Adipocyte (in vitro differentiated cells): ENCODE measurements at regions not wholly inside any gene's neighbourhood (a gene's known extent, or its start where the extent isn't known, plus 50 kb on each side); places are given as distances from the start of the nearest gene placed in this dataset.

Source experiments
- DNase-seq: peaks from one replicate; pipeline ENCODE4 v3.0.0-alpha.2; 2015; ENCODE audit warnings: low read depth
- H3K27me3 ChIP-seq: replicated peaks from 2 replicates; pipeline ENCODE4 v1.7.0; 2013; ENCODE audit warnings: mild to moderate bottlenecking, low read length, moderate library complexity; ENCODE audit not compliant: control insufficient read depth, insufficient read depth
- H3K36me3 ChIP-seq: 2 replicates; pipeline ENCODE4 v1.7.0; 2013; ENCODE audit warnings: low read length, mild to moderate bottlenecking, moderate library complexity; ENCODE audit not compliant: control insufficient read depth, insufficient read depth, severe bottlenecking
- H3K4me1 ChIP-seq: 2 replicates; pipeline ENCODE4 v1.7.0; 2013; ENCODE audit warnings: mild to moderate bottlenecking, low read length, moderate library complexity; ENCODE audit not compliant: control insufficient read depth, insufficient read depth
- H3K4me3 ChIP-seq: 2 replicates; pipeline ENCODE4 v1.7.0; 2013; ENCODE audit warnings: mild to moderate bottlenecking, low read length, moderate library complexity
- H3K9ac ChIP-seq: 2 replicates; pipeline ENCODE4 v1.7.0; 2013; ENCODE audit warnings: mild to moderate bottlenecking, low read length, moderate library complexity
- H3K9me3 ChIP-seq: 2 replicates; pipeline ENCODE4 v1.7.0; 2013; ENCODE audit warnings: mild to moderate bottlenecking, low read length, moderate library complexity; ENCODE audit not compliant: control insufficient read depth

GRCh38 chr12:111066744-111067437 is 146.5 kb upstream of the MYL2 start:
- Histone ChIP-seq H3K9me3 (no peaks in the 10 kb centered on the region), H3K4me3 (no peak overlapping the region), H3K27me3 (peaks cover 23% of the 10 kb centered on the region), H3K9ac (no peak overlapping the region), H3K36me3 (no peaks in the 10 kb centered on the region), H3K4me1 (no peaks in the 10 kb centered on the region)
- no peak for DNase-seq

DNA sequence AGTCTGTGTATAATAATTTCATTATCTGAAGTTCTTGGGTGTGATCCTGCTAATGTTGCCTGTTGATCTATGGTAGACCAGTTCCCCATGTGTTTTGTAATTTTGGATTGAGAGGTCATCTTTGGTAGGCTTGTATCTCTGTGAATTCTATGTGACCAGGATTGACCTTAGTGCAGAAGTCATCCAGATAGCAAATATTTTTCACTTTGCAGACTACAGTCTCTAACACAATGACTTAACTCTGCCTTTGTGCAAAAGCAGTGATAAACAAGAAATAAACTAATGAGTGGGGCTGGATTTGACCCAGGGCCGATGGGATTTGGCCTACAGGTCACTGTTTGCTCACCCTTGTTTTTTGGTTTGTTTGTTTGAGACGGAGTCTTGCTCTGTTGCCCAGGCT is 144.6 kb upstream of the MYL2 start:
- Histone ChIP-seq H3K4me3 (no peak overlapping the region), H3K9me3 (no peaks in the 10 kb centered on the region), H3K27me3 (peaks cover 28% of the 10 kb centered on the region), H3K9ac (no peak overlapping the region), H3K4me1 (no peaks in the 10 kb centered on the region), H3K36me3 (no peaks in the 10 kb centered on the region)
- DNase-seq: no peak

GRCh38 chr12:111064154-111064553 is 143.8 kb upstream of the MYL2 start:
- Histone ChIP-seq H3K9me3 (no peaks in the 10 kb centered on the region), H3K4me1 (no peaks in the 10 kb centered on the region), H3K36me3 (no peaks in the 10 kb centered on the region), H3K9ac (no peak overlapping the region), H3K27me3 (peaks cover 21% of the 10 kb centered on the region), H3K4me3 (no peak overlapping the region)
- DNase-seq: no peak

DNA sequence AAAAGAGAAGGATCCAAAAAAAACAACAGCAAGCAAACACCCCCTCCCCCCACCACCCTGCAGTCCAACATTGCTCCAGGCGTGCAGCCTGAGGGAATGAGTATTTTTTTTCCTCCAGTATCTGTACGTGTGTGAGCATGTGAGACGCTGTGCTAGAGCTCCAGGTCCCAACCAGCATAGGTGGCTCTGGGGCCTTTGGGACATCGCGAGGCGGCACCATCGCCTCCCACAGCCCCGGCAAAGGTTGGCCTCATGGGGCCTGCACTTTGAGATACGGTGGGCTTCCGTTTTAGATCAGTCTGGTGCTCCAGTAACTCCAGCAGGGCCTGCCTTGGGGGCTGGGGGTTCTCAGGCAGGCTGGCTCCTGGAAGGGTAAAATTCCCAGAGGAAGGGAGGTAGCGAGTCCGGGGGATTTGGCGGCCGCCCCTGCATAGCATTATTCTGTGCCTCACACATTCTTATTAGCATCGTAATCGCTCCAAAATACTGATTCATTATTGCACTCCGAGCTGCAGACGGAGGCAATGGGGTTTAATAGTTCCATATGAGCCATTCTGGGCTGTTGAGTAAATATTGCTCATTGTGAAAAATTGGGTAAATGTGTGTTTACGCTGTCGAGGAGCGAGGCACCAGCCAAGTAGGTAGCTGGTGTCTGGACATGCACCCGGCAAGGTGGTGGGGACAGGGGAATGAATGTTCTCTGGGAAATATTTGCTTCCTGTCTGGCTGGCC is 143.1 kb upstream of the MYL2 start:
- H3K4me1 ChIP-seq: no peaks in the 10 kb centered on the region
- peaks cover 17% of the 10 kb centered on the region for H3K27me3 ChIP-seq
- no peak overlapping the region for H3K9ac ChIP-seq
- no peak overlapping the region for H3K4me3 ChIP-seq
- DNase-seq: no peak
- no peaks in the 10 kb centered on the region for H3K36me3 ChIP-seq
- H3K9me3 ChIP-seq: no peaks in the 10 kb centered on the region

GRCh38 chr12:111057701-111058425 is 137.5 kb upstream of the MYL2 start:
- no peak overlapping the region for H3K9ac ChIP-seq
- no peaks in the 10 kb centered on the region for H3K4me1 ChIP-seq
- H3K4me3 ChIP-seq: no peak overlapping the region
- H3K9me3 ChIP-seq: no peaks in the 10 kb centered on the region
- no peaks in the 10 kb centered on the region for H3K36me3 ChIP-seq
- H3K27me3 ChIP-seq: peaks cover 23% of the 10 kb centered on the region
- no peak for DNase-seq

GRCh38 chr12:111056618-111057521 is 136.5 kb upstream of the MYL2 start:
- no peak overlapping the region for H3K4me3 ChIP-seq
- no peak overlapping the region for H3K9ac ChIP-seq
- H3K9me3 ChIP-seq: peaks cover 2% of the 10 kb centered on the region
- no peaks in the 10 kb centered on the region for H3K4me1 ChIP-seq
- peaks cover 20% of the 10 kb centered on the region for H3K27me3 ChIP-seq
- no peaks in the 10 kb centered on the region for H3K36me3 ChIP-seq
- DNase-seq: no peak

GRCh38 chr12:111055181-111055880 is 135.0 kb upstream of the MYL2 start:
- no peaks in the 10 kb centered on the region for H3K4me1 ChIP-seq
- no peak overlapping the region for H3K4me3 ChIP-seq
- no peak overlapping the region for H3K9ac ChIP-seq
- H3K36me3 ChIP-seq: no peaks in the 10 kb centered on the region
- no peak for DNase-seq
- H3K27me3 ChIP-seq: peaks cover 13% of the 10 kb centered on the region
- peaks cover 13% of the 10 kb centered on the region for H3K9me3 ChIP-seq

DNA sequence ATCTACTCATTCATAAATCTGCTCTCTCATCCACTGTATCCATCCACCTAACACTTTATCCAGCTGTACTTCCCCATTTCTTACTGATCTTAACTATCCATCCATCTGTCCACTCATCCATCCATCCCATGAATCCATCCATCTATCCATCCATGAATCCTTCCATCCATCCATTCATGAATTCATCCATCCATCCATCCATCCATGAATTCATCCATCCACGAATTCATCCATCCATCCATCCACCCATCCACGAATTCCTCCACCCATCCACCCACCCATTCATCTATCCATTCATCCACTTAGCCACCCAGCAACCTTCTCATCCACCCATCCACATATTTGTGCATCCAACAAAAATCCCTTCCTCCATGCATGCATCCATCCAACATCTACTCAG is 128.6 kb upstream of the MYL2 start:
- Histone ChIP-seq H3K27me3 (peaks cover 23% of the 10 kb centered on the region), H3K4me3 (no peak overlapping the region), H3K36me3 (no peaks in the 10 kb centered on the region), H3K4me1 (no peaks in the 10 kb centered on the region), H3K9ac (no peak overlapping the region), H3K9me3 (peaks cover 17% of the 10 kb centered on the region)
- no peak for DNase-seq

DNA sequence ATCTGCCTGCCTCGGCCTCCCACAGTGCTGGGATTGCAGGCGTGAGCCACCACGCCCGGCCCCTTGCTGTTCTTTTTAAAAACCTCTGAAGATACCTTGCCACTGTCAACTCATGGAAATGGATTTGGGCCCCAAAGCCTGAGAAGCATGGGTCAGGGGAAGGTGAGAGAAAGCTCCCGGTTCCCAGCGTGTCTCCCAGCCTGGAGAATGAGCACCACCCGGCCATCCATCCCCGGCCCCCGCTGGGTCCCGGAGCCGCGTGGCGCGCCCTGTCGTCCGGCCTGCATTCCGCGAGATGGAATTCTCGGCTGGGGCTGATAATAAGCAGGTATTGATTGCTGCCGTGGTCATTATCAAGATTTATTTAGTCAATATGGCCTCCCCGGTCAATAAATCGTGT is 126.5 kb upstream of the MYL2 start:
- H3K4me1 ChIP-seq: no peaks in the 10 kb centered on the region
- H3K9ac ChIP-seq: no peak overlapping the region
- H3K36me3 ChIP-seq: no peaks in the 10 kb centered on the region
- H3K27me3 ChIP-seq: peaks cover 27% of the 10 kb centered on the region
- H3K4me3 ChIP-seq: no peak overlapping the region
- no peak for DNase-seq
- peaks cover 15% of the 10 kb centered on the region for H3K9me3 ChIP-seq

GRCh38 chr12:111045941-111046340 is 125.6 kb upstream of the MYL2 start:
- peaks cover 27% of the 10 kb centered on the region for H3K27me3 ChIP-seq
- no peaks in the 10 kb centered on the region for H3K4me1 ChIP-seq
- peaks cover 6% of the 10 kb centered on the region for H3K9me3 ChIP-seq
- no peak overlapping the region for H3K4me3 ChIP-seq
- no peaks in the 10 kb centered on the region for H3K36me3 ChIP-seq
- no peak overlapping the region for H3K9ac ChIP-seq
- DNase-seq: no peak
